ENCODE measurements at regions not wholly inside any gene's neighbourhood (a gene's known extent, or its start where the extent isn't known, plus 50 kb on each side); places are given as distances from the start of the nearest gene placed in this dataset.
"Not testable (repeated sequence)": the region's sequence is repeated elsewhere in the genome, so short reads cannot be mapped to it uniquely, and the experiment has no call there.

DNA sequence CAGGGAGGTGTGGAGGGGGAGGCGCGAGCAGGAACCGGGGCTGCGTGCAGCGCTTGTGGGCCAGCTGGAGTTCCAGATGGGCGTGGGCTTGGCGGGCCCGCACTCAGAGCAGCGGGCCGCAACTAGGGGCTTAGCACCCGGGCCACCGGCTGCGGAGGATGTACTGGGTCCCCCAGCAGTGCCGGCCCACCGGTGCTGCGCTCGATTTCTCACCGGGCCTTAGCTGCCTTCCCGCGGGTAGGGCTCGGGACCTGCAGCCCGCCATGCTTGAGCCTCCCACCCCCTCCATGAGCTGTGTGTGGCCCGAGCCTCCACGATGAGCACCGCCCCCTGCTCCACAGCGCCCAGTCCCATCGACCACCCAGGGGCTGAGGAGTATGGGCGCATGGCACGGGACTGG lies 309.0 kb upstream of the ELAVL2 start:
- FAIRE-seq; H3K79me2 ChIP-seq (ENCODE audit: insufficient read depth, low read length); BruUV-seq (replicated peaks); H3K27me3 ChIP-seq (ENCODE audit: control insufficient read depth in 1 of 2, insufficient read depth in 2 of 2, low read length in 2 of 2); H3K4me3 ChIP-seq (replicated peaks in 1 of 3; ENCODE audit: insufficient read depth in 1 of 3, low read depth in 2 of 3, low read length in 3 of 3); intact Hi-C loops (cut with micrococcal nuclease; ENCODE audit: unreplicated experiment); H3K4me2 ChIP-seq (ENCODE audit: low read depth, low read length); H2AFZ ChIP-seq (ENCODE audit: low read length); H3K27ac ChIP-seq (ENCODE audit: extremely low read length, insufficient read depth, low read length); H3K4me1 ChIP-seq (ENCODE audit: insufficient read depth, low read length); DNase-seq (ENCODE audit: low spot score); H3K9ac ChIP-seq (ENCODE audit: insufficient read depth, low read depth, low read length); H3K36me3 ChIP-seq (replicated peaks in 1 of 2; ENCODE audit: control insufficient read depth in 1 of 2, insufficient read depth in 2 of 2, low read length in 2 of 2); in situ Hi-C loops (cut with HindIII; ENCODE audit: extremely low pct_ligation_motif_present, low pct_unique_long_range_greater_than_20kb); ATAC-seq; CTCF ChIA-PET (ENCODE audit: low intra/inter-chr PET ratio, low total read pairs); H4K20me1 ChIP-seq (ENCODE audit: insufficient read depth, low read length); POLR2A ChIA-PET: not testable (repeated sequence)
- 0% methylated on average over 1 of the region's 29 CpGs for WGBS (ENCODE audit: low lambda C conversion rate)
- H3K9me3 ChIP-seq (ENCODE audit: low read length), result peaks cover 80% of the 10 kb centered on the region

GRCh38 chr9:24132244-24132643 lies 306.2 kb upstream of the ELAVL2 start:
- no TSS peak for BruUV-seq (replicated peaks)
- no peaks in the 10 kb centered on the region for H3K4me1 ChIP-seq (ENCODE audit: insufficient read depth, low read length)
- WGBS (ENCODE audit: low lambda C conversion rate), result 13% methylated on average over 2 of the region's 2 CpGs
- H3K27me3 ChIP-seq (ENCODE audit: control insufficient read depth in 1 of 2, insufficient read depth in 2 of 2, low read length in 2 of 2), result no peaks in the 10 kb centered on the region
- no peak overlapping the region for H3K4me3 ChIP-seq (replicated peaks in 1 of 3; ENCODE audit: insufficient read depth in 1 of 3, low read depth in 2 of 3, low read length in 3 of 3)
- POLR2A ChIA-PET, result no interaction called here
- no peak overlapping the region for H3K27ac ChIP-seq (ENCODE audit: extremely low read length, insufficient read depth, low read length)
- in situ Hi-C loops (cut with HindIII; ENCODE audit: extremely low pct_ligation_motif_present, low pct_unique_long_range_greater_than_20kb), result no loop called here
- intact Hi-C loops (cut with micrococcal nuclease; ENCODE audit: unreplicated experiment), result no loop called here
- CTCF ChIA-PET (ENCODE audit: low intra/inter-chr PET ratio, low total read pairs), result no interaction called here
- H4K20me1 ChIP-seq (ENCODE audit: insufficient read depth, low read length), result no peaks in the 10 kb centered on the region
- H3K9me3 ChIP-seq (ENCODE audit: low read length), result peaks cover 88% of the 10 kb centered on the region
- H3K4me2 ChIP-seq (ENCODE audit: low read depth, low read length), result no peak overlapping the region
- DNase-seq (ENCODE audit: low spot score), result no peak
- H3K79me2 ChIP-seq (ENCODE audit: insufficient read depth, low read length), result no peaks in the 10 kb centered on the region
- FAIRE-seq, result no peak
- no peak overlapping the region for H2AFZ ChIP-seq (ENCODE audit: low read length)
- ATAC-seq, result no peak
- no peak overlapping the region for H3K9ac ChIP-seq (ENCODE audit: insufficient read depth, low read depth, low read length)
- no peaks in the 10 kb centered on the region for H3K36me3 ChIP-seq (replicated peaks in 1 of 2; ENCODE audit: control insufficient read depth in 1 of 2, insufficient read depth in 2 of 2, low read length in 2 of 2)
- TF ChIP-seq FUBP1 (CRISPR knock-in tag; IDR thresholded peaks at IDR 0.05; ENCODE audit: borderline replicate concordance) (no peak), MAFK (conservative IDR thresholded peaks at IDR 0.05 in 1 of 2, IDR thresholded peaks at IDR 0.05 in 1 of 2; ENCODE audit: low read length in 2 of 2) (no peak), SKI (IDR thresholded peaks at IDR 0.05; ENCODE audit: partially characterized antibody) (no peak), SMYD3 (CRISPR knock-in tag; IDR thresholded peaks at IDR 0.05) (no peak), DBP (CRISPR knock-in tag; IDR thresholded peaks at IDR 0.05; ENCODE audit: not compliant biosample characterization) (no peak), ZNF3 (CRISPR knock-in tag; IDR thresholded peaks at IDR 0.05) (no peak), TEAD2 (CRISPR knock-in tag; IDR thresholded peaks at IDR 0.05) (no peak), HOMEZ (CRISPR knock-in tag; IDR thresholded peaks at IDR 0.05; ENCODE audit: low read depth) (no peak), GTF2F1 (IDR thresholded peaks at IDR 0.05; ENCODE audit: low read length) (no peak), ZNF143 (CRISPR knock-in tag; IDR thresholded peaks at IDR 0.05) (no peak), DNMT3B (CRISPR knock-in tag; conservative IDR thresholded peaks at IDR 0.05) (no peak), ZSCAN5A (CRISPR knock-in tag; IDR thresholded peaks at IDR 0.05; ENCODE audit: borderline replicate concordance) (no peak), DMAP1 (CRISPR knock-in tag; IDR thresholded peaks at IDR 0.05) (no peak)
- TF ChIP-seq, protein P1, sequence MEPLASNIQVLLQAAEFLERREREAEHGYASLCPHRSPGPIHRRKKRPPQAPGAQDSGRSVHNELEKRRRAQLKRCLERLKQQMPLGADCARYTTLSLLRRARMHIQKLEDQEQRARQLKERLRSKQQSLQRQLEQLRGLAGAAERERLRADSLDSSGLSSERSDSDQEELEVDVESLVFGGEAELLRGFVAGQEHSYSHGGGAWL (CRISPR knock-in tag; IDR thresholded peaks at IDR 0.05), result no peak
